ENCODE measurements at regions not wholly inside any gene's neighbourhood (a gene's known extent, or its start where the extent isn't known, plus 50 kb on each side); places are given as distances from the start of the nearest gene placed in this dataset.

DNA sequence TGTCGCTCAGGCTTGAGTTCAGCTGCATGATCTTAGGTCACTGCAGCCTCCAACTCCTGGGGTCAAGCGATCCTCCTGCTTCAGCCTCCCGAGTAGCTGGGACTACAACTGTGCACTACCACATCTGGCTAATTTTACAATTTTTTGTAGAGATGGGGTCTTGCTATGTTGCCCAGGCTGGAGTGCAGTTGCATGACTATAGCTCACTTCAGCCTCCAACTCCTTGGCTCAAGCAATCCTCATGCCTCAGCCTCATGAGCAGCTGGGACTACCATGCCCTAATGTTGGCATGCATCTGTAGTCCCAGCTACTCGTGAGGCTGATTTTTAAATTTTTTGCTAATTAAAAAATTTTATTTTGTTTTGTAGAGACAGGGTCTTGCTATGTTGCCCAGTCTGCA, 101.9 kb upstream of the NPTX2 start (continued):
- TF ChIP-seq CTBP2 (IDR thresholded peaks at IDR 0.05; ENCODE audit: borderline replicate concordance, insufficient read depth, insufficient read length, low read length) (no peak), SP2 (IDR thresholded peaks at IDR 0.05; ENCODE audit: low read length) (no peak), SUZ12 (IDR thresholded peaks at IDR 0.05; ENCODE audit: low read length) (no peak)
